ENCODE measurements at regions not wholly inside any gene's neighbourhood (a gene's known extent, or its start where the extent isn't known, plus 50 kb on each side); places are given as distances from the start of the nearest gene placed in this dataset.

DNA sequence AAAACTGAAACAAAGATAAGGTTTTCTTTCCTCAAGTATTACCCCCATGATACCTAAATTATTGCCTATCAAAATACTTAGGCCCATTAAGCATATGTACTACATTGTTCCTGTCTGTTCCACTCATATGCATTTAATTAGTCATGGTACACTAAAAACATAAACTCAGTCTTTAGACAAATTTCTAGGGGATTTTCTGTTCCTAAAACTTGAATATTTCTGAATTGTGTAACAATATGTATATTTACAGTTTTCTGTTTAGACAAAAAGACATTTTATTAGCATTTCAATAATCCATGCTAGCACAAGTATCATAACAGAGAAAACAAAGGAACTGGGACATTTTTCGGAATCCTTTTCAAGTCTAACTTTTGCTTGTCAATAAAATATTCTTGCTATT is 234.2 kb downstream of the CRPPA start:
- DNase-seq (ENCODE audit: low read depth) = no peak
- H3K4me3 ChIP-seq (ENCODE audit: low read depth, low read length) = no peak overlapping the region

DNA sequence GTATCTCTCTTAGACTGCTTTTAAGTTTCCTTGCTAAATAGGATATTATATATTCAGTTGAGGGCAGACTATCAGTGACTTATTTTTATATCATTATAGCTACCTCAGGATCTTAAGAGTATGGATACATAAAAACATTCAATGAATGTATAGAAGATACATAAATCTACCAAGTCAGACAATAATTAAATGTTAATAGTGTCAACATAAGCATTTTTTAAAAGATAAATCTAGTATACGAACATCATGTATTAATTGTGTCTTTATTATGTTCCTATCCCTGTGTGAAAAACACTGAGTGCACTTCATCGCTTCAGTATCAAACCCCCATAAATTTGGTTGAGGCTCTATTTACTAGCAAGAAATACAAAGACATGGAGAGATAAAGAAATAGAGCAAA is 242.8 kb downstream of the CRPPA start:
- no peak for DNase-seq (ENCODE audit: low read depth)
- H3K4me3 ChIP-seq (ENCODE audit: low read depth, low read length) = no peak overlapping the region

DNA sequence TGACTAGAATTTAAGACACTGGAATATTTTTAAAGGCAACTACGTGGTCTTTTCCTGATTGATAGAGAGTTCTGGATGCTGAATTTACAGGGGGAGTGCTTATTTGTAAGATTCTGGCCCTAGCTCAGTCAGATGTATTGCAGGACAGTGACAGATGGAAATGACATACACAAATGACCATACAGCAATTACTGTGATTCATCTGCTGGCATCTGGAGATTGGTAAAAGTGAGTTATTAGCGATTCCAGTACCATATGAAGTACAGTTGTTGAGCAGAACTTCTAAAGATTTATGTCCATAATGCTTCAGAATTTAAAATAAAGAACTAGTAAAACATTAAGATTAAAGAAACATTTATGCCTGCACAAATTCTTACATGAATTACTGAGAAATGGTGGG is 243.2 kb downstream of the CRPPA start:
- DNase-seq (ENCODE audit: low read depth) = no peak
- H3K4me3 ChIP-seq (ENCODE audit: low read depth, low read length) = no peak overlapping the region

- H3K4me3 ChIP-seq (ENCODE audit: low read depth, low read length) = no peak overlapping the region
- DNase-seq (ENCODE audit: low read depth) = no peak
These were observed 247.1 kb downstream of the CRPPA start for GRCh38 chr7:16174253-16174652.

DNA sequence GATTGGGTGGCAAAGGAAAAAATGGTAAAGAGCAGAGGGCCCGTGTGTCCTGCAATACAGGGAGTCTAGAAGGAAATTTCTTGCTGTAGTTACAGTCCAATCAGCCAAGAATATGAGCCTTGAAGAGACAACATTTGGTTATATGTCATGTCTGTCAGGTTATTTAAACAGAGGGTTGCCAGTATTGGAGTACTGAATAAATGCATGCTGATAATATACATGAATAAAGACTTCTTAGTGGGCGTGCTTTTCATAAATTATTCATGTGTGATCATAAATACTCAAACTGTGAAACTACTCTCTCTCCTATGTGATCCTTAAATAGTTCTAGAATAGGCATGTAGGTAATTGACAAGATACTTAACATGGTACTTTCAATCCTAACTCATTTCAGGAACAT is 249.0 kb downstream of the CRPPA start:
- no peak overlapping the region for H3K4me3 ChIP-seq (ENCODE audit: low read depth, low read length)
- DNase-seq (ENCODE audit: low read depth) = no peak

- no peak overlapping the region for H3K4me3 ChIP-seq (ENCODE audit: low read depth, low read length)
- DNase-seq (ENCODE audit: low read depth) = no peak
These were observed 249.4 kb downstream of the CRPPA start for GRCh38 chr7:16171928-16172327.

DNA sequence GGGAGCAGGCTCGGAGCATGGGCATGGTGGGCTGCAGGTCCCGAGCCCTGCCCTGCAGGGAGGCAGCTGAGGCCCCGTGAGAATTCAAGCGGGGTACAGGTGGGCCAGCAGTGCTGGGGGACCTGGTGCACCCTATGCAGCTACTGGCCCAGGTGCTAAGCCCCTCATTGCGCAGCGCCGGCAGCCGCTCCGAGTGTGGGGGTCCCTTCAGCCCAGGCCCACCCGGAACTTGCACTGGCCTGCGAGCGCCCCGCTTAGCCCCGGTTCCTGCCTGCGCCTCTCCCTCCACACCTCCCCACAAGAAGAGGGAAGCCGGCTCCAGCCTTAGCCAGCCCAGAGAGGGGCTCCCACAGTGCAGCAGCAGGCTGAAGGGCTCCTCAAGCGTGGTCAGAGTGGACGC is 250.7 kb downstream of the CRPPA start:
- DNase-seq (ENCODE audit: low read depth) = no peak

DNA sequence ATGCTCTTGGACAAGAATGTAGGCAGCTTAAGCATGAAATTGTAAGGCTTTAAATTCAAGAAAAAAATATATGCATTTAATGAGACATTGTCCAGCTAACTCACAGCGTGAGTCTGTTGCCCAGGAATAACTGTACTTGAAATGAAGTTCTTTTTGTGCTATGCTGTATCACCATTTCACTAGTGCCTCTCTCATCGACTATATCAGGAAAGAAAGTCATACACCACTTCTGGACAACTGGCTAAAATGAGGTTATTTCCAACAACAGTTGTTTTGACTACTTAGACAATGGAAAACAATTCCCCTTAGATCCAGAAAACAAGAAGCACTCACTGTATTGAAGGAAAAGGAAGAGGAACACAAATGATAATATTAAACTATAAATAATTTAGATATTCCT is 251.8 kb downstream of the CRPPA start:
- no peak overlapping the region for H3K4me3 ChIP-seq (ENCODE audit: low read depth, low read length)
- no peak for DNase-seq (ENCODE audit: low read depth)

More for the DNA sequence above, 250.7 kb downstream of the CRPPA start:
- no peak overlapping the region for H3K4me3 ChIP-seq (ENCODE audit: low read depth, low read length)

DNA sequence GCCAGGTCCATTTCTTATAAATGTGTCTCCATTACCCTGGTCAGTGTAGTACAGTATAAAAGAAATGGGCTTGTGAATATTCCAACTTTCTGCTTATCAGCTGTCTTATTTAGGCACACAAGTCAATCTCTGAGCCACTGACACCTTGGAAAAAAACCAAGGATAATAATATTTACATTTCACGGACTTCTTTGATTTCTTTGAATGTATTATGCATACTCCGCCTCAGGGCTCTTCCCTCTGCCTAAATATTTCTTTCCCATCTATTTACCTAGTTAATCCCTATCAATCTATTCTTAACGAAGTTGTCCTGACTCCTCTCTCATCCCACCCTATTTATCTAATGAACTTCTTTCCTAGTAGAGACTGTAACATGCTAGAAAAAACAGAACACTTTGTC is 253.8 kb downstream of the CRPPA start:
- H3K4me3 ChIP-seq (ENCODE audit: low read depth, low read length) = no peak overlapping the region
- DNase-seq (ENCODE audit: low read depth) = no peak

DNA sequence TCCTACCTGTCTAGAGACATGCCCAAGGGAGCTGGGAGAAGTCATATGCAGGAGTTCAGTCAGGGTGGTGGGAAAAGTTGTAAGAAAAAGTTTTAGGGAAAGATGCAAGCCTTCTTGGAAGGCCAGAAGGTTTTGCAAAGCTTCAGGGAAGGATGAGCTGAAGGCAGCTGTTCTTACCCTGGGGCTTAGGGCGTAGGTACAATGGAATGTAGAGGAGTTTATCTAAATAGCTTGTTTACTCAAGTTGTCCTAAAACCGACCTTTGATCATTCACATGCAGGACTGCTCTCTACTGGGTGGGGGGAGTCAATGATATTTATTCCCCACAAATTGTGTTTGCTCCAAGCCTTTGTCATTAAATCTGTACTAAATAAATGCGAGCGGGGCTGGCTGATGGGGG is 277.0 kb downstream of the CRPPA start:
- no peak overlapping the region for H3K4me3 ChIP-seq (ENCODE audit: low read depth, low read length)
- DNase-seq (ENCODE audit: low read depth) = no peak

DNA sequence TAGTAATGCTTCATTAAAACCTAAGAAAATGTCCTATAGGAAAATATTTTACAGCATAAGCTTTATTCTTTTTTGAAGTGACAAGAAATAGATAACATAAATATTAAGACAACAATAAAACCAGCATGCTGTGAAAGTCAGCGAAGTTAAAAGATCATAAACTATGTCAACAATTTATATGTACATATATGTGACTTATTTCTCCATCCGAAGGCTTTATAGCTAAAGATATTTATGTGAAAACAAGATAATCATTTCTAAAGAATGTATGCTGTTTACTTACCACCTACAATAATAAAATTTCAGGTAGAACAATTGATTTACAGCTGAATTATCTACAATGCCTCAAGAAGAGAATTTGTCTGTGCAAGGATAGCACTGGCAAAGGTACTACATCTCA is 283.4 kb downstream of the CRPPA start:
- H3K4me3 ChIP-seq (ENCODE audit: low read depth, low read length) = no peak overlapping the region
- DNase-seq (ENCODE audit: low read depth) = no peak

DNA sequence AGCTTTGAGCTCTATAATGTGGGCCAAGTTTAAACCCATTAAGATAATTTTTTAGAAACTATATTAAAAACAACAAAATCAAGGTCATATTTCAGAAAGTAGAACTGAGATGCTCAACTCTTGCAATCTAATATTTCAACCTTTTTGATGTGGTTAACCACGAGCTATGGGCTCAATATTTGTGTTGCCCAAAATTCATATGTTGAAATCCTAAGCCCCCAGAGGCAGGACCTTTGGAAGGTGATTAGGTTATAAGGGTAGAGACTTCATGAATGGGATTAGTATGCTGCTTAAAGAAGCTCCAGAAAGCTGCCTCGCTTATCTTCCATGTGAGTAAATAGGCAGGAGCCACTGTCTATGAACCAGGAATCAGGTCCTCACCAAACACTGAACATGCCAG is 284.4 kb downstream of the CRPPA start:
- H3K4me3 ChIP-seq (ENCODE audit: low read depth, low read length) = no peak overlapping the region
- no peak for DNase-seq (ENCODE audit: low read depth)

DNA sequence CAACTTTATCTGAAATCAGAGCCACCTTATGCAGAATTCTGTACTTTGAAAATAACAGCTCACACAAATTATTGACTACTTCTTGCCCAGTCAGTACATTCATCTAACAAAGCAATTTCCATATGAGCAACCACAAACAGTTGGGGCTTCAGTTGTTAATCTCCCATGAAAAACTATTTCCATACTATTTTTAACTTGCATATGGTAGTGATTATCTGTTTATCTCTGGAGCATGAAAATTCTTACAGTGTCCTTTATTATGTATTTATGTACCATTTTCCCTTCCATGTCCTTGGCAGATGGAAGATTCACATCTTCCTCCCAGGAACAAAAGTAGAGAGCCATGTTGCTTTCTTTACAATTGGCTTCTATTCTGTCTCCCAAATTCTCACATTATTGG is 285.7 kb downstream of the CRPPA start:
- H3K4me3 ChIP-seq (ENCODE audit: low read depth, low read length) = no peak overlapping the region
- no peak for DNase-seq (ENCODE audit: low read depth)

GRCh38 chr7:16130111-16131110 is 290.9 kb downstream of the CRPPA start:
- peak; percentile 40 for DNase-seq (ENCODE audit: low read depth)
- no peak overlapping the region for H3K4me3 ChIP-seq (ENCODE audit: low read depth, low read length)

GRCh38 chr7:16129431-16130110 is 291.8 kb downstream of the CRPPA start:
- peak; percentile 75 for DNase-seq (ENCODE audit: low read depth)
- H3K4me3 ChIP-seq (ENCODE audit: low read depth, low read length) = no peak overlapping the region

GRCh38 chr7:16123117-16123770 is 298.1 kb downstream of the CRPPA start:
- DNase-seq (ENCODE audit: low read depth) = no peak
- H3K4me3 ChIP-seq (ENCODE audit: low read depth, low read length) = no peak overlapping the region

GRCh38 chr7:16121876-16122390 is 299.4 kb downstream of the CRPPA start:
- no peak for DNase-seq (ENCODE audit: low read depth)
- no peak overlapping the region for H3K4me3 ChIP-seq (ENCODE audit: low read depth, low read length)

- DNase-seq (ENCODE audit: low read depth) = no peak
- no peak overlapping the region for H3K4me3 ChIP-seq (ENCODE audit: low read depth, low read length)
These were observed 306.0 kb downstream of the CRPPA start for GRCh38 chr7:16115374-16115773.

- H3K4me3 ChIP-seq (ENCODE audit: low read depth, low read length) = no peak overlapping the region
- no peak for DNase-seq (ENCODE audit: low read depth)
These were observed 306.7 kb downstream of the CRPPA start for GRCh38 chr7:16114633-16115032.

DNA sequence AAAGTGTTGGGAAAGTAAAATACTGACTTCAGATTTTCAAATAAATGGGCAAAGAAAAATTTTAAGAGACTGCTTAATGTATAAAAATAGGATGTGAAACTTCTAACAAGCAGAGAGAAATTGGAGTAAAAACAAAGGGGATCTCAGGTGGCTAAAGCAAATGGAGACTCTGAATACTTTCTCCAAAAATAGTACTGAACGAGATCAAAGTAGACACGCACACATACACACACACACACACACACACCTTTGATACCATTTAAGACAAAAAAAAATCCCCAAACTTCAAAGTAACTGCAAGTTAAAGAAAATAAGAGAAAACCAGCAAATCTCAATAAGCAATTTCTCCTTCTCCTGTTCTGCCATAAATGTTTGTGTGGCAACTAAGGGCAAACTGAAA is 307.3 kb downstream of the CRPPA start:
- DNase-seq (ENCODE audit: low read depth) = no peak
- no peak overlapping the region for H3K4me3 ChIP-seq (ENCODE audit: low read depth, low read length)

Data from skeletal muscle cell (primary cell).